SU-DHL-6 (cell line): ENCODE measurements at regions not wholly inside any gene's neighbourhood (a gene's known extent, or its start where the extent isn't known, plus 50 kb on each side); places are given as distances from the start of the nearest gene placed in this dataset.

ENCODE experiments used
- EZH2phosphoT487 ChIP-seq: fragments of 200-600 bp; sonication (generic), shearing (Covaris generic); conservative IDR thresholded peaks from 2 replicates; pipeline ENCODE4 v1.6.1; 2018; ENCODE audit warnings: mild to moderate bottlenecking, antibody characterized with exemption, low read length, moderate library complexity, mixed read lengths
- TF ChIP-seq, protein P1 (sequence below): fragments of 200-600 bp; sonication (generic); IDR thresholded peaks from one replicate; pipeline ENCODE4 v1.5.1; 2017; ENCODE audit warnings: antibody characterized with exemption, mild to moderate bottlenecking, low read length, moderate library complexity; ENCODE audit not compliant: insufficient read depth, poor library complexity, severe bottlenecking

DNA sequence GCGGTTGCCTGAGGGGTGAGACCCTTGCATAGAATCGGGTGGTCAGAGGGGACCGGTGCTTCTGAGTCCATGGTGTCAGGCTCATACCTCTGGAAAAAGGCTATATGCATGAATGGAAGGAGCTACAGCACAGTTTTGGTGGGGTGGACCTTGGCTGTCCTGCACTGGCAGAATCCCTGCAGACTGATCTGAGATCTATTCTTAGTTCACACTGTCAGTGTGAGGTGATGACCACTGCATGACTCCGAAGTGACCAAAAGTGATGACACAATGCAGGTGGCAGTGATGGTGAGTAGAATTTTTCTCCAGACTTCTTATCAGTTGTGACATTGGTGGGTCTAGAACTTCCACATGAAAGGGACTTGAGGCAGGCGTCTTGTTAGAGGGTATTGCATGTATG, 105.2 kb upstream of the SLC28A3 start:
- no peak for TF ChIP-seq EZH2phosphoT487
- TF ChIP-seq, protein P1, sequence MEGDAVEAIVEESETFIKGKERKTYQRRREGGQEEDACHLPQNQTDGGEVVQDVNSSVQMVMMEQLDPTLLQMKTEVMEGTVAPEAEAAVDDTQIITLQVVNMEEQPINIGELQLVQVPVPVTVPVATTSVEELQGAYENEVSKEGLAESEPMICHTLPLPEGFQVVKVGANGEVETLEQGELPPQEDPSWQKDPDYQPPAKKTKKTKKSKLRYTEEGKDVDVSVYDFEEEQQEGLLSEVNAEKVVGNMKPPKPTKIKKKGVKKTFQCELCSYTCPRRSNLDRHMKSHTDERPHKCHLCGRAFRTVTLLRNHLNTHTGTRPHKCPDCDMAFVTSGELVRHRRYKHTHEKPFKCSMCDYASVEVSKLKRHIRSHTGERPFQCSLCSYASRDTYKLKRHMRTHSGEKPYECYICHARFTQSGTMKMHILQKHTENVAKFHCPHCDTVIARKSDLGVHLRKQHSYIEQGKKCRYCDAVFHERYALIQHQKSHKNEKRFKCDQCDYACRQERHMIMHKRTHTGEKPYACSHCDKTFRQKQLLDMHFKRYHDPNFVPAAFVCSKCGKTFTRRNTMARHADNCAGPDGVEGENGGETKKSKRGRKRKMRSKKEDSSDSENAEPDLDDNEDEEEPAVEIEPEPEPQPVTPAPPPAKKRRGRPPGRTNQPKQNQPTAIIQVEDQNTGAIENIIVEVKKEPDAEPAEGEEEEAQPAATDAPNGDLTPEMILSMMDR = no peak
